Esophagus muscularis mucosa (tissue), 4 donors: ENCODE measurements at regions not wholly inside any gene's neighbourhood (a gene's known extent, or its start where the extent isn't known, plus 50 kb on each side); places are given as distances from the start of the nearest gene placed in this dataset.

ENCODE experiments used
- EP300 ChIP-seq: sonication (generic); formaldehyde crosslinking; IDR thresholded peaks from one replicate; pipeline ENCODE4 v1.6.1; 2017; ENCODE audit warnings: antibody characterized with exemption
- POLR2A ChIP-seq: fragments of 450-650 bp; IDR thresholded peaks from one replicate; pipeline ENCODE4 v1.6.1; 2017; ENCODE audit warnings: antibody characterized with exemption, moderate library complexity, mild to moderate bottlenecking, low read depth
- POLR2AphosphoS5 ChIP-seq, 2 donors: sonication (generic); formaldehyde crosslinking; IDR thresholded peaks; one replicate each; pipeline ENCODE4 v1.6.1; 2017; ENCODE audit warnings: antibody characterized with exemption in 2 of 2
- TF ChIP-seq, protein P1 (sequence below), 3 experiments: fragments of 200-600 bp in 2 of 3; fragments of 450-650 bp in 1 of 3; sonication (generic) in 2 of 3; IDR thresholded peaks; one replicate each; pipeline ENCODE4 v1.5.1; 2017 to 2019; ENCODE audit warnings: antibody characterized with exemption in 3 of 3, mild to moderate bottlenecking in 2 of 3, moderate library complexity in 1 of 3

DNA sequence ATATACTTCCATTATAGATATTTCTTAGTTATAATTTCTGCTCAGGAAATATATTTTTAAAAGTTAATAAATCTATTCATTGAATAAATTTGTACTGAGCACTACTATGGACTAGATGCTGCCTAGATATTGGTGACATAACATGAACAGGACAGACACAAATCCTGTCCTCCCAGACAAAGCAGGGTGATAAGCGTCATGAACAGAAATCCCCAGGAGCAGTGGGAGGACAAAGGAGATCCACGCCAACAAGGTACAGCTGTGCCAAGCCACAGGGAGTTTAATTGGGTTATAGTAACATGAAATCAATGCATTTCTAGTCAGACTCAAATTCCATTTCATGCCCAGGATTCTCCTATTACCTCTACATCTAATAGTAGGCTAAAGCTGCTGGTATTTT, 171.8 kb upstream of the CPNE8 start:
- TF ChIP-seq, protein P1, sequence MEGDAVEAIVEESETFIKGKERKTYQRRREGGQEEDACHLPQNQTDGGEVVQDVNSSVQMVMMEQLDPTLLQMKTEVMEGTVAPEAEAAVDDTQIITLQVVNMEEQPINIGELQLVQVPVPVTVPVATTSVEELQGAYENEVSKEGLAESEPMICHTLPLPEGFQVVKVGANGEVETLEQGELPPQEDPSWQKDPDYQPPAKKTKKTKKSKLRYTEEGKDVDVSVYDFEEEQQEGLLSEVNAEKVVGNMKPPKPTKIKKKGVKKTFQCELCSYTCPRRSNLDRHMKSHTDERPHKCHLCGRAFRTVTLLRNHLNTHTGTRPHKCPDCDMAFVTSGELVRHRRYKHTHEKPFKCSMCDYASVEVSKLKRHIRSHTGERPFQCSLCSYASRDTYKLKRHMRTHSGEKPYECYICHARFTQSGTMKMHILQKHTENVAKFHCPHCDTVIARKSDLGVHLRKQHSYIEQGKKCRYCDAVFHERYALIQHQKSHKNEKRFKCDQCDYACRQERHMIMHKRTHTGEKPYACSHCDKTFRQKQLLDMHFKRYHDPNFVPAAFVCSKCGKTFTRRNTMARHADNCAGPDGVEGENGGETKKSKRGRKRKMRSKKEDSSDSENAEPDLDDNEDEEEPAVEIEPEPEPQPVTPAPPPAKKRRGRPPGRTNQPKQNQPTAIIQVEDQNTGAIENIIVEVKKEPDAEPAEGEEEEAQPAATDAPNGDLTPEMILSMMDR (IDR thresholded peaks at IDR 0.05), result no peak
- TF ChIP-seq EP300, result no peak
- no peak for TF ChIP-seq POLR2A
- TF ChIP-seq POLR2AphosphoS5 (IDR thresholded peaks at IDR 0.05), result no peak
